ENCODE measurements at regions not wholly inside any gene's neighbourhood (a gene's known extent, or its start where the extent isn't known, plus 50 kb on each side); places are given as distances from the start of the nearest gene placed in this dataset.
"Not testable (repeated sequence)": the region's sequence is repeated elsewhere in the genome, so short reads cannot be mapped to it uniquely, and the experiment has no call there.

DNA sequence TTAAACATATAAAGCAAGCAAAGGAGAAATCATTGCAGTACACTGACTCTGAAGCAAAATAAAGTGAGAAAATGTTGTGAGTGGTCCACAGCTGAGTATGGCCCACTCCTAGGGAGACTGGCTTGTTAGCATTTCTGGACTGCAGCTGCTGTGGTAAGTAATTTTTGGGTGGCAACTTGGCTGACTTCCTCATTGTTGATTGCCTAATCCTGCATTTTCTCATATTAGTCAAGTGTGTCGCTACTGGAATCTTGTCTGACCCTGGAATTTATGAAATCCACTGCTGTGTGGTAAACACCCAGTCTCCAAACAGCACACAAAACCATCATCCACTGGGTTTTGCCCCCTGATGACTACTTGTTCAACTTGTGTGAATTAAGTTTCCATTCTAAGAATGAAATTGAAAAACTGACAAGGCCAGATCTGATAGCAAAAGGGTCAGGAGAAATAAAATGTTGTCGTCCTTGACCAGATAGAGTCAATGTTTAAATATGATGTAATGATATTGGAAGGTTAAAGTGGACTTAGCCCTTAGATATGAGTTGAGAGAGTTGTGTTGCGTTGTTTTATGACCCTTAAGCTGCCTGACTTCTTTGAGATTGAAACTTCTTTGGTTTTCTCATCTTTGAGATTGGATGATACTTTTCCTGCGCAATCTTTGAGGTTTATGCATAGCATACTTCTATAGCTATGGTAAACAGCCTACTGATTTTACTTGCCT lies 106.6 kb upstream of the SEC22B start:
- TF ChIP-seq, protein P1, sequence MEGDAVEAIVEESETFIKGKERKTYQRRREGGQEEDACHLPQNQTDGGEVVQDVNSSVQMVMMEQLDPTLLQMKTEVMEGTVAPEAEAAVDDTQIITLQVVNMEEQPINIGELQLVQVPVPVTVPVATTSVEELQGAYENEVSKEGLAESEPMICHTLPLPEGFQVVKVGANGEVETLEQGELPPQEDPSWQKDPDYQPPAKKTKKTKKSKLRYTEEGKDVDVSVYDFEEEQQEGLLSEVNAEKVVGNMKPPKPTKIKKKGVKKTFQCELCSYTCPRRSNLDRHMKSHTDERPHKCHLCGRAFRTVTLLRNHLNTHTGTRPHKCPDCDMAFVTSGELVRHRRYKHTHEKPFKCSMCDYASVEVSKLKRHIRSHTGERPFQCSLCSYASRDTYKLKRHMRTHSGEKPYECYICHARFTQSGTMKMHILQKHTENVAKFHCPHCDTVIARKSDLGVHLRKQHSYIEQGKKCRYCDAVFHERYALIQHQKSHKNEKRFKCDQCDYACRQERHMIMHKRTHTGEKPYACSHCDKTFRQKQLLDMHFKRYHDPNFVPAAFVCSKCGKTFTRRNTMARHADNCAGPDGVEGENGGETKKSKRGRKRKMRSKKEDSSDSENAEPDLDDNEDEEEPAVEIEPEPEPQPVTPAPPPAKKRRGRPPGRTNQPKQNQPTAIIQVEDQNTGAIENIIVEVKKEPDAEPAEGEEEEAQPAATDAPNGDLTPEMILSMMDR (IDR thresholded peaks at IDR 0.05): not testable (repeated sequence)
- not testable (repeated sequence) for TF ChIP-seq POLR2A, POLR2AphosphoS5 (IDR thresholded peaks at IDR 0.05)

All from breast epithelium (tissue), 3 donors.